ENCODE measurements at regions not wholly inside any gene's neighbourhood (a gene's known extent, or its start where the extent isn't known, plus 50 kb on each side); places are given as distances from the start of the nearest gene placed in this dataset.
"Not testable (repeated sequence)": the region's sequence is repeated elsewhere in the genome, so short reads cannot be mapped to it uniquely, and the experiment has no call there.

DNA sequence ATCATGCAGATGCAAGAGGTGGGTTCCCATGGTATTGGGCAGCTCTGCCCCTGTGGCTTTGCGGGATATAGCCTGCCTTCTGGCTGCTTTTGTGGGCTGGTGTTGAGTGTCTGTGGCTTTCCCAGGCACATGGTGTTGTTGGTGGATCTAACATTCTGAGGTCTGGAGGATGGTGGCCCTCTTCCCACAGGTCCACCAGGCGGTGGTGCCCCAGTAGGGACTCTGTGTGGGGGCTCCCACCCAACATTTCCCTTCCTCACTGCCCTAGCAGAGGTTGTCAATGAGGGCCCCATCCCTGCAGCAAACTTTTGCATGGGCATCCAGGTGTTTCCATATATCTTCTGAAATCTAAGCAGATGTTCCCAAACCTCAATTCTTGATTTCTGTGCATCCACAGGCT lies 420.5 kb upstream of the TPTE start:
- ATAC-seq; DNase-seq; intact Hi-C loops (cut with micrococcal nuclease): not testable (repeated sequence)

DNA sequence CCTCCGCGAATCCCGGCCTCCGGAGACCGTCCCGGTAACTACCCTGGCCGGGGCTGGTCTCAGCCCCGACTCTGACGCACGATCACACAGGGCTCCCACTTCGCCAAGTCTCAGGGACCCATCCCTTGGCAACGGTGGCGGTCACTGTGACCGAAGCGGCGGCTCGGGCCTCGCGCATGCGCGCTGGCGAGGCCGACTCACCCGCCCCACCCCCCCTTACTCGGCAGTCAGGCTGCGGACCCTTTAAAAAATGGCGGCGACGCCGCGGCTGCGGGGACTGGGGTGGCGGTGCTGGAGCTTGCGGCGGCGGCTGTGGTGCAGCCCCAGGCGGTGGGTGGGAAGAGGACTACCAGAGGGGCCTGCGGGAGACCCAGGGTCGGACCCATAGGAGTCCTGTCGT lies 402.0 kb upstream of the TPTE start:
- intact Hi-C loops (cut with micrococcal nuclease); ATAC-seq; DNase-seq: not testable (repeated sequence)

DNA sequence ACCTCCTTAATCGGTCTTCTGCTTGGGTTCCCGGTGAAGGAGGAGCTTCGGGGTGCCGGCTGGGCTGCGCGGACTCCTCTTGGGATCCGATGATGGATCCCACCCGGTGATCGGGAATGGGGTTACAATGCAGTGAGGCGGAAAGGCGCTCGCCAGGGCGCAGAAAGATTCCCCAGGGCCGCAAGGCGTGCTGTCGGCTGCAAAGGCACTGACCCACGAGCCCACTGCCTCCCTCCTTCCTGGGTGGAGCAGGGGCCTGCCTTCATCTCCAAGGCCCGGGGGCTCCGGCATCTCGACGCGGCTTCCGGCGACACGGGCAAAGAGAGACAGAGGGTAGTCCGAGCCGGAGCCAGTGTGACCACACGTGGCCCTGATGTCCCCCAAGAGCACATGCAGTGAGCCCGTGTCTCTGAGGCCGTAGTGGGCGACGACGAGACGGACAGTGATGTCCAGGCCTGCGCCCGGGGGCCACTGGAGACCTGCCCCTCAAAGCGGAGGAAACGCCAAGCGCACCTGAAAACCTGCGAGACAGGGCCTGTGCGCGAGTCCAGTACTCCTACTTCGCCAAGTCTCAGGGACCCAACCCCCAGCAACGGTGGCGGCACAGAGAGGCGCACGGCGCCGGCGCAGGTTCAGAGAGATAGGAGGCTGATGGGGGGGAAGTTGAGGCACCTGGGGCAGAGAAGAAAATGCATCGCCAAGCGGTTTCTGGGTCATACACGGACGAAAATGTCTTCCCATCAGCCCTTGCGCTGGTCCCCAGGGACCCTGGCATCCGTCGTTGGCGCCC lies 401.4 kb upstream of the TPTE start:
- DNase-seq; intact Hi-C loops (cut with micrococcal nuclease); ATAC-seq: not testable (repeated sequence)

DNA sequence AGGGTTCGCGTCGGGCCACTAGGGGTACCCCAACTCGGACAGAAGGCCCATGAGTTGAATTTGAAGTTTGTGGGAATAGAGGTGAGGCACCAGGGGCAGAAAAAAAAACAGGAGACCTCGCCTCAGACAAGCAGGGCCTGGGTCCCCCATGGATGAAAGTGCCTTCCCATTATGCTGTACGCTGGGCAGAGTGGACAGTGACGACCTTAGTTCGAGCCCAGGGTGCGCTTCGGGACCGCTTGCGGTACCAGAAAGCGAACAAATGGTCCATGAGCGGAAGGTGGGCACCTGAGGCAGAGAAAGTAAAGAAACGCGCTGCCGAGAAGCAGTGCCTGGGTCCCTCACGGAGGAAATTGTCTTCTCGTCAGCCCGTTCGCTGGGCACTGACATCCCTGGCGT lies 400.8 kb upstream of the TPTE start:
- not testable (repeated sequence) for ATAC-seq, DNase-seq

DNA sequence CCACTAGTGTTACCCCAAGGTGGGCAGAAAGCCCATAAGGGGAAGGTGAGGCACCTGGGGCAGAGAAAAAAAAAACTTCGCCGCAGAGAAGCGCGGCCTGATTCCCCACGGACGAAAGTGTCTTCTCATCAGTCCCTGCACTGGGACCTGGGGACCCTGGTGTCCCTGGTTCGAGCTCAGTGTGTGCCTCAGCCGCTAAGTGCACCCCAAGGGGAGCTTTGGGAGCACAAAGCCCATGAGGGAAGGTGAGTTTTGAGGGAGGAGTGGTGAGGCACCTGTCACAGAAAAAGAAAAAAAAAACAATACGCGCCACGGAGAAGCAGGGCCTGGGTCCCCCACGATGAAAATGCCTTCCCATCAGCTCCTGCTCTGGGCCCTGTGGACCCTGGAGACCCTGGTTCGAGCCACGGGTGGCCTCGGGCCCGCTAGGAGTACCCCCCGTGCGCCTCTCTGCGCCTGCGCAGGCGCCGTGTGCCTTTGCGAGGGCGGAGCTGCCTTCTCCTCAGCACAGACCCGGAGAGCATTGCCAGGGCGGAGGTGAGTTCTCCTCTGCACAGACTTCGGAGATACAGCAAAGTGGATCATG lies 400.3 kb upstream of the TPTE start:
- DNase-seq; ATAC-seq; intact Hi-C loops (cut with micrococcal nuclease): not testable (repeated sequence)

More for the DNA sequence above, 400.8 kb upstream of the TPTE start:
- intact Hi-C loops (cut with micrococcal nuclease) = not testable (repeated sequence)

DNA sequence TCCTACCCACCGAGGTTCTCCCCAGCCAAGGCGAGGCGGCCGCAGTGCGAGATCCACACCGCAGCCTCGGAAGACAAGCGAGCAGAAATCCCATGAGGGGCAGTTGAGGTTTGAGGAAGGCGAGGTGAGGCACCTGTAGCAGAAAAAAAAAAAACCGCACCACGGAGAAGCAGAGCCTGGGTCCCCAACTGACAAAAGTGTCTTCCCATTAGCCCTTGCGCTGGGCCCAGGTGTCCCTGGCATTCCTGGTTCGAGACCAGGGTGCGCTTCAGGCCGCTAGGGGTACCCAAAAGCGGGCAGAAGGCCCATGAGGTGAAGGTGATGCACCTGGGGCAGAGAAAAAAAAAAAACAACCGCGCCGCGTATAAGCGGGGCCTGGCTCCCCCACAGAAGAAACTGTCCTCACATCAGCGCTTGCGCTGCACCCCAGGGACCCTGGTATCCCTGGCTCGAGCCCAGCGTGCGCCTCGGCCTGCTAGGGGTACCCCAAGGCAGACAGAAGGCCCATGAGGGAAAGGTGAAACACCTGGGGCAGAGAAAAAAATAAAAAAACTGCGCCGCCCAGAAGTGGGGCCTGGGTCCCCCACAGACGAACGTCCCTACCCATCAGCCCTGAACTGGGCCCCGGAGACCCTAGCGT lies 399.4 kb upstream of the TPTE start:
- intact Hi-C loops (cut with micrococcal nuclease); ATAC-seq; DNase-seq: not testable (repeated sequence)

DNA sequence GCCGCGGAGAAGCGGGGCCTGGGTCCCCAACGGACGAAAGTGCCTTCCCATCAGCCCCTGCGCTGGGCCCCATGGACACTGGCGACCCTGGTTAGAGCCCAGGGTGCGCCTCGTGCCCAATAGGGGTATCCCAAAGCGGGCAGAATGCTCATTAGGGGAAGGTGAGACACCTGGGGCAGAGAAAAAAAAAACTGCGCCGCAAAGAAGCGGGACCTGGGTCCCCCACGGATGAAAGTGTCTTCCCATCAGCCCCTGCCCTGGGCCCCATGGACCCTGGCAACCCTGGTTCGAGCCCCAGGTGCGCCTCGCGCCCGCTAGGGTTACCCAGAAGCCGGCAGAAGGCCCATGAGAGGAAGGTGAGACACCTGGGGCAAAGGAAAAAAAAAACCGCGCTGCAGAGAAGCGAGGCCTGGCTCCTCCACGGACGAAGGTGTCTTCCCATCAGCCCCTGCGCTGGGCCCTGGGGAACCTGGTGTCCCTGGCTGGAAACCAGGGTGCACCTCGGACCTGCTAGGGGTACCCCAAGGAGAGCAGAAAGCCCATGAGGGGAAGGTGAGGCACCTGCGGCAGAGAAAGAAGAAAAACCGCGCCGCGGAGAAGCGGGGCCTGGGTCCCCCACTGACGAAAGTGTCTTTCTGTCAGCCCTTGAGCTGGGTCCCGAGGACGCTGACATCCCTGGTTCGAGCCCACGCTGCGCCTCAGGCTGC lies 398.4 kb upstream of the TPTE start:
- ATAC-seq; intact Hi-C loops (cut with micrococcal nuclease): not testable (repeated sequence)
- DNase-seq = peak; percentile 13

DNA sequence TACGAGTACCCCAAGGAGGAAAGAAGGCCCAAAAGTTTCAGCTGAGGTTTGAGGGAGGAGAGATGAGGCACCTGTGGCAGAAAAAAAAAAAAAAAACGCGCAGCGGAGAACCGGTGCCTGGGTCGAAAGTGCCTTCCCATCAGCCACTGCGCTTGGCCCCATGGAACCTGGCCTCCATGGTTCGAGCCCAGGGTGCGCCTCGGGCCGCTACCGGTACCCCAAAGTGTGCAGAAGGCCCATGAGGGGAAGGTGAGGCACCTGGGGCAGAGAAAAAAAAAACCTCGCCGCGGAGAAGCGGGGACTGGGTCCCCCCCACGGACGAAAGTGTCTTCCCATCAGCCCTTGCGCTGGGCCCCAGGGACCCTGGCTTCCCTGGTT lies 397.9 kb upstream of the TPTE start:
- ATAC-seq; DNase-seq; intact Hi-C loops (cut with micrococcal nuclease): not testable (repeated sequence)

DNA sequence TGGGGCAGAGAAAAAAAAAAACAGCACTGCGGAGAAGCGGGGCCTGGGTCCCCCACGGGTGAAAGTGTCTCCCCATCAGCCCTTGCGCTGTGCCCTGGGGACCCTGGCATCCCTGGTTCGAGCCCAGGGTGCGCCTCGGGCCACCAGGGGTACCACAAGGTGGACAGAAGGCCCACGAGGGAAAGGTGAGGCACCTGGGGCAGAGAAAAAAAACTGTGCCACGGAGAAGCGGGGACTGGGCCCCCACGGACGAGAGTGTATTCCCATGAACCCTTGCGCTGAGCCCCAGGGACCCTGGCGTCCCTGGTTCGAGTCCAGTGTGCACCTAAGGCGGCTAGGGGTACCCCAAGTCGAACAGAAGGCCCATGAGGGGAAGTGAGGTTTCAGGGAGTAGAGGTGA lies 395.8 kb upstream of the TPTE start:
- ATAC-seq; DNase-seq; intact Hi-C loops (cut with micrococcal nuclease): not testable (repeated sequence)

DNA sequence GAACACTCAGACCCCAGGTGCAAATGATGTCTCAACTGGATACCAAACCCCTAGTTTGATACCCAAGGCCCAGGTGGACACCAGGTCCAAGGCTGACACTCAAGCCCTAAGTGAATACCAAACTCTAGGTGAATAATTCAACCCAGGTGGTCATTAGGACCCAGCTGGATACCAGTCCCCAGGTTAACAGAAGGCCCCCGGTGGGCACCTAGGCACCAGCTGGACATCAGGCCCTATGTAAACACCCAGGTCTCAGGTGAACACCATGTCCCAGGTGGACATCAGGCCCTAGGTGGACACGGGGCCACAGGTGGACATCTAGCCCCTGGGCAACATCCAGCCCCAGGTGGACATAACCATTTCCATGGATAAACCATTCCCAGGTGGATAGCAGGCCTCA lies 387.3 kb upstream of the TPTE start:
- peak; percentile 16 for DNase-seq
- ATAC-seq; intact Hi-C loops (cut with micrococcal nuclease): not testable (repeated sequence)

DNA sequence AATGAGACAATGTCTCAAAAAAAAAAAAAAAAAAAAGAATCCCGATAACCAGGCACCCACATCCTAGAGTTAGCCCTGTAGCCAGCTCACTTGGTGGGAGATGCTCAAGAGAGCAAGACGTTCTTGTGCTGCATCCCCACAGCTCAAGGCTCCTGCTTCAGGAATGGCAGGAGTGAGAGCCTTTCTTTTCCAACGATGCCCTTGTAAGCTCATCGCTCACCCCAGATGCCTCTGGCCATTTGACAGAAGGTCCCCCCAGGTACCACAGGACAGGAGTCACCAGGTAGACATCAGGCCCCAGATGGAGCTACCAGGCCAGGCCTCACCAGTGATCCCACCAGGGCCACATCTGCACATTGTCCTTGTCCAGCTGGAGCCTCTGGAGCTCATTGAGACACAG lies 385.5 kb upstream of the TPTE start:
- ATAC-seq; intact Hi-C loops (cut with micrococcal nuclease); DNase-seq: not testable (repeated sequence)

DNA sequence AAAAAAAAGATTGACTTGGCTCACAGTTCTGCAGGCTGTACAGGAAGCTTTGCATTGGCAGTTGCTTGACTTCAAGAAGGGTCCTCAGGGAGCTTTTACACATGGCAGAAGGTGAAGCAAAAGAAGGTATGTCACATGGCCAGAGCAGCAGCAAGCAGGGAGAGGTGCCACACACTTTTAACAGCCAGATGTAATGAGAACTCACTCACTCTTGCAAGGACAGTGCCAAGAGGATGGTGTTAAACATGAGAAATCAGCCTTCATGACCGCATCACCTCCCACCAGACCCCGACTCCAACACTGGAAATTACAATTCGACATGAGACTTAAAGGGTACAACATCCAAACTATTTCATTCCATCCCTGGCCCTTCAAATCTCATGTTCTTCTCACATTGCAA lies 367.2 kb upstream of the TPTE start:
- DNase-seq; ATAC-seq; intact Hi-C loops (cut with micrococcal nuclease): not testable (repeated sequence)
